B cell (primary cell): ENCODE measurements at regions not wholly inside any gene's neighbourhood (a gene's known extent, or its start where the extent isn't known, plus 50 kb on each side); places are given as distances from the start of the nearest gene placed in this dataset. TPM values are rescaled to one million over a fixed set of nuclear protein-coding genes. Genes with fewer than 3 reads are reported as not detected.

Experiments
- ATAC-seq: fragments of 200-7000 bp; cut with Tn5 transposase; one replicate; pipeline ENCODE4 v1.10.0; 2021; ENCODE audit warnings: low read depth, mild to moderate bottlenecking, moderate number of reproducible peaks, moderate library complexity
- CTCF ChIA-PET: fragments of 350-600 bp; sonication (Branson Sonifier 250); formaldehyde crosslinking; loops from one replicate; lab custom pipeline; 2021; ENCODE audit warnings: antibody characterized with exemption, inconsistent platforms; lab: Charles Lee
- POLR2A ChIA-PET: fragments of 350-600 bp; sonication (Branson Sonifier 250); formaldehyde crosslinking; loops from one replicate; lab custom pipeline; 2021; ENCODE audit warnings: antibody characterized with exemption; lab: Charles Lee
- DNase-seq: peaks from one replicate; pipeline ENCODE4 v3.0.0; 2013
- H2AFZ ChIP-seq: 2 replicates; pipeline ENCODE4 v1.6.1; 2012; ENCODE audit warnings: mild to moderate bottlenecking, low read depth, low read length; ENCODE audit not compliant: insufficient read depth, poor library complexity, severe bottlenecking
- H3K27ac ChIP-seq, 2 donors: 1 replicate in 1 of 2; 2 replicates in 1 of 2; pipeline ENCODE4 v1.5.1; 2012 to 2013; ENCODE audit warnings: low read length in 2 of 2, mild to moderate bottlenecking in 2 of 2, moderate library complexity in 1 of 2
- H3K27me3 ChIP-seq, 4 experiments: fragments of 200-600 bp in 1 of 4; sonication (generic) in 1 of 4; replicated peaks in 1 of 4; 1 replicate in 2 of 4; 2 replicates in 2 of 4; pipeline versions ENCODE4 v1.6.1 to v1.7.0; 2013 to 2016; ENCODE audit warnings: low read length in 3 of 4, mild to moderate bottlenecking in 2 of 4, mixed read lengths in 1 of 4, moderate library complexity in 1 of 4; ENCODE audit not compliant: insufficient read depth in 4 of 4, control insufficient read depth in 3 of 4; ENCODE audit errors: control extremely low read depth in 1 of 4
- H3K36me3 ChIP-seq, 2 experiments: replicated peaks in 1 of 2; 1 replicate in 1 of 2; 2 replicates in 1 of 2; pipeline versions ENCODE4 v1.6.1 to v1.7.1; 2013; ENCODE audit warnings: low read length in 1 of 2; ENCODE audit not compliant: insufficient read depth in 2 of 2, control insufficient read depth in 1 of 2; ENCODE audit errors: control extremely low read depth in 1 of 2, extremely low read depth in 1 of 2
- H3K4me1 ChIP-seq, 2 donors: fragments of 200-600 bp in 1 of 2; sonication (generic) in 1 of 2; 1 replicate in 1 of 2; 2 replicates in 1 of 2; pipeline versions ENCODE4 v1.5.1 to v1.6.1; 2013 to 2017; ENCODE audit warnings: low read length in 2 of 2; ENCODE audit not compliant: control insufficient read depth in 2 of 2, insufficient read depth in 2 of 2
- H3K4me2 ChIP-seq: replicated peaks from 2 replicates; pipeline ENCODE3; 2012; ENCODE audit warnings: mild to moderate bottlenecking, low read depth, low read length; ENCODE audit not compliant: poor library complexity, severe bottlenecking
- H3K4me3 ChIP-seq, 5 experiments: fragments of 200-600 bp in 1 of 5; sonication (generic) in 1 of 5; 1 replicate in 3 of 5; 2 replicates in 2 of 5; pipeline versions ENCODE4 v1.5.1 to v1.7.0; 2011 to 2016; ENCODE audit warnings: low read length in 4 of 5, mild to moderate bottlenecking in 4 of 5, low read depth in 2 of 5, control low read depth in 1 of 5, moderate library complexity in 1 of 5; ENCODE audit not compliant: insufficient read depth in 1 of 5; ENCODE audit errors: control extremely low read depth in 1 of 5, extremely low read depth in 1 of 5
- H3K79me2 ChIP-seq: fragments of 200-600 bp; sonication (generic); one replicate; pipeline ENCODE4 v1.6.0; 2016; ENCODE audit warnings: low read length; ENCODE audit not compliant: control insufficient read depth, insufficient read depth
- H3K9ac ChIP-seq: fragments of 200-600 bp; sonication (generic); 2 replicates; pipeline ENCODE4 v1.6.1; 2017; ENCODE audit warnings: mild to moderate bottlenecking, low read length, moderate library complexity
- H3K9me3 ChIP-seq, 3 donors: one replicate each; pipeline versions ENCODE4 v1.6.1 to v1.7.1; 2013; ENCODE audit warnings: low read length in 2 of 3; ENCODE audit not compliant: control insufficient read depth in 2 of 3, insufficient read depth in 1 of 3; ENCODE audit errors: control extremely low read depth in 1 of 3
- H4K20me1 ChIP-seq: 2 replicates; pipeline ENCODE4 v1.6.0; 2012; ENCODE audit warnings: mild to moderate bottlenecking, low read length; ENCODE audit not compliant: insufficient read depth, control insufficient read depth, poor library complexity, severe bottlenecking
- H3K27ac Mint-ChIP-seq: one replicate; pipeline ENCODE4 v1.8.0; 2021; ENCODE audit warnings: mixed read lengths
- H3K27me3 Mint-ChIP-seq: one replicate; pipeline ENCODE4 v1.8.0; 2021; ENCODE audit warnings: mixed read lengths
- H3K4me1 Mint-ChIP-seq: one replicate; pipeline ENCODE4 v1.8.0; 2021; ENCODE audit warnings: mixed read lengths
- H3K4me3 Mint-ChIP-seq: one replicate; pipeline ENCODE4 v1.8.0; 2021; ENCODE audit warnings: mixed read lengths
- H3K9me3 Mint-ChIP-seq: one replicate; pipeline ENCODE4 v1.8.0; 2022; ENCODE audit warnings: mixed read lengths; ENCODE audit not compliant: insufficient read depth
- EZH2 ChIP-seq: IDR thresholded peaks from 2 replicates; pipeline ENCODE4 v1.6.1; 2012; ENCODE audit warnings: borderline replicate concordance, low read depth, mild to moderate bottlenecking, moderate library complexity, low read length; ENCODE audit not compliant: insufficient read depth, poor library complexity, severe bottlenecking
- WGBS: methylation state at CpG from one replicate; pipeline ENCODE4 v1.1.5; 2013; ENCODE audit warnings: missing lambda C conversion rate; ENCODE audit not compliant: insufficient coverage; 5-methylcytosine and 5-hydroxymethylcytosine counted together
- intact Hi-C: fragments of 100-400 bp; cut with micrococcal nuclease; formaldehyde crosslinking; loops from one replicate; pipeline ENCODE4 v1.10.0; 2022
- small RNA-seq: library from RNA; depleted of rRNA; stranded (forward); fragments of <200 nt; gene quantifications from one replicate; pipeline ENCODE3, GENCODE V24; 2012; ENCODE audit warnings: low replicate concordance, low read depth; ENCODE audit not compliant: insufficient read length
- TF ChIP-seq, protein P1 (sequence below): fragments of 200-600 bp; IDR thresholded peaks from one replicate; pipeline ENCODE4 v1.8.0; 2022; ENCODE audit warnings: antibody characterized with exemption, mild to moderate bottlenecking

DNA sequence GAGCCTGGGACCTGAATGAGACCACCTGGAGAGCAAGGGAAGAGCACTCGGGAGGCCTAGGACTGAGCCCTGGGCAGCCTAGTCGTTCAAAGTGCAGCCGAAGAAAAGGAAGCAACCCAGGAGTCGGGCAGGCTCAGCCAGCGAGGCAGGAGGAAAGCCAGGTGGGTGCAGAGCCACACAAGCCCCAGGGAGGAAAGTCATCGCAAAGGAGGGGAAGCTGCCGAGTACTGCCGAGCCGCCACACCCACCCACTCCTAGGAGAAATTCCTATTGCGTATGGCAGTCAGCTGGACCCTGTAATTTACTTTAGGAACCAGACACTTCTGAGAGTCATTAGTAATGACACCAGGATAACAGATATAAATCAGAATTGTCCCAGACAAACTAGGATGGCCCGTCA is 187.6 kb downstream of the KATNIP start:
- Mint-ChIP-seq H3K9me3 (no peaks in the 10 kb centered on the region), H3K27ac (no peak overlapping the region), H3K4me3 (no peak overlapping the region), H3K4me1 (no peaks in the 10 kb centered on the region), H3K27me3 (no peaks in the 10 kb centered on the region)
- TF ChIP-seq EZH2, result no peak
- TF ChIP-seq, protein P1, sequence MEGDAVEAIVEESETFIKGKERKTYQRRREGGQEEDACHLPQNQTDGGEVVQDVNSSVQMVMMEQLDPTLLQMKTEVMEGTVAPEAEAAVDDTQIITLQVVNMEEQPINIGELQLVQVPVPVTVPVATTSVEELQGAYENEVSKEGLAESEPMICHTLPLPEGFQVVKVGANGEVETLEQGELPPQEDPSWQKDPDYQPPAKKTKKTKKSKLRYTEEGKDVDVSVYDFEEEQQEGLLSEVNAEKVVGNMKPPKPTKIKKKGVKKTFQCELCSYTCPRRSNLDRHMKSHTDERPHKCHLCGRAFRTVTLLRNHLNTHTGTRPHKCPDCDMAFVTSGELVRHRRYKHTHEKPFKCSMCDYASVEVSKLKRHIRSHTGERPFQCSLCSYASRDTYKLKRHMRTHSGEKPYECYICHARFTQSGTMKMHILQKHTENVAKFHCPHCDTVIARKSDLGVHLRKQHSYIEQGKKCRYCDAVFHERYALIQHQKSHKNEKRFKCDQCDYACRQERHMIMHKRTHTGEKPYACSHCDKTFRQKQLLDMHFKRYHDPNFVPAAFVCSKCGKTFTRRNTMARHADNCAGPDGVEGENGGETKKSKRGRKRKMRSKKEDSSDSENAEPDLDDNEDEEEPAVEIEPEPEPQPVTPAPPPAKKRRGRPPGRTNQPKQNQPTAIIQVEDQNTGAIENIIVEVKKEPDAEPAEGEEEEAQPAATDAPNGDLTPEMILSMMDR, result no peak
- ChIA-PET CTCF (no interaction called here), POLR2A (no interaction called here)
- H3K79me2 ChIP-seq, result no peaks in the 10 kb centered on the region
- no peak for DNase-seq
- H2AFZ ChIP-seq, result no peak overlapping the region
- no peak overlapping the region for H3K27ac ChIP-seq
- no peaks in the 10 kb centered on the region for H3K27me3 ChIP-seq
- no peaks in the 10 kb centered on the region for H3K9me3 ChIP-seq
- no peak for ATAC-seq
- no peak overlapping the region for H3K4me3 ChIP-seq
- H4K20me1 ChIP-seq, result no peaks in the 10 kb centered on the region
- H3K4me1 ChIP-seq, result no peaks in the 10 kb centered on the region
- peaks cover 2 to 6% of the 10 kb centered on the region in 2 experiments for H3K36me3 ChIP-seq
- H3K4me2 ChIP-seq, result no peak overlapping the region
- intact Hi-C loops, result no loop called here
- no peak overlapping the region for H3K9ac ChIP-seq
- 95% methylated on average over 7 of the region's 11 CpGs for WGBS

Small RNA genes lying in the stretch of these regions (small RNA-seq; reads per million reads assigned to genes)
- not detected for gene RF00019
